SIG-M5 (cell line): ENCODE measurements at regions not wholly inside any gene's neighbourhood (a gene's known extent, or its start where the extent isn't known, plus 50 kb on each side); places are given as distances from the start of the nearest gene placed in this dataset.
"Not testable (repeated sequence)": the region's sequence is repeated elsewhere in the genome, so short reads cannot be mapped to it uniquely, and the experiment has no call there.

Experiments used
- DNase-seq: peaks from one replicate; lab custom pipeline; 2025; lab: John Stamatoyannopoulos, UW

DNA sequence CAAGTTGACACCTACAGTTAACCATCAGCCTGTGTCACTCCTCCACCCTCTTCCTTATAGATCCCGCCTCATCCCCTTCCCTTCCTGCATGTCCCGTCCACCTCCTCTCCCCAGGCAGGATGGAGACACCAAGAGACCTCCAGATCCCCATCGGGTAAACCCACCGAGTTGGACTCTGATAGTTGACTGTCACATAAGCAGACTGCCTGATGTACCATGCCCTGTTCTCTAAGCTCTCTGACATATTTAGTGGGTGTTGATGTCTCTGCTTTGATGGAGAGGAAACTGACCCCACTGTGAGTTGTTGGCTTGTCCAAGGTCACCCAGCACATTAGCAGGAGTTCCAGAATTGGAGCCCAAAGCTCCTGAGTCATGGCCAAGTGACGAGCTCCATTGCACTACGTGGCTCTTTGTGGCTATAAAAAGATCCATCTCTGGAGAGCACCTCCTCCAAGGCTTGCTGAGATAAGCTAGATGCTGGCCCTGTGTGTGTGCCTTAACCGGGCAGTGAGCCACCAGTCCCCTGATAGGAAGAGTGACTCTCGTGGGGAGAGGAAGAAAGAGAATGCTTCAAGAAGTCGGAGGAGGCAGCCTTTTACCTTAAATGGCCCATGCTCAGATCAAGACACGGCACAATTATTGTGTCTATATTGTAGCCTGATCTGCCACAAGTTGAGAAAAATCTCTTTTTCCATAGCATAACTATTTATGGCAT, 236.0 kb upstream of the ECI2 start:
- DNase-seq = no peak

DNA sequence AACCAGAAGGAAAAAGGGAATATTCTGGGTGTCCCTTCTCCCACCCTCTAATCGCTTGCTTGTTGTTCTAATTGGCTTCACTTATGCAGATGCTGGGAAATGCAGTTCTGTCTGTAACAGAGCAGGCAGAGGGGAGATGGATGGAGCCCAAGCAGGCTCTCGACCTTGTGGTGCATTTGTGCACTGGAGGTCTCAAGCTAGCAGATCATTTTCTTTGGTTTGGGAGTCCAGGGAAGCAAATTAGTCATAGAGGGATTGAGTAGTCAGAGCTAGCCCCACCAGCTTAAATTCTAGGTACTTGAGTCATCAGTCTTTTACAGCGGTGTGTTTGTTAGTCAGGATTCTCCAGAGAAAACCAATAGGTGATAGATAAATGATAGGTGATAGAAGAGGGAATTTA, 234.7 kb upstream of the ECI2 start:
- DNase-seq = no peak

DNA sequence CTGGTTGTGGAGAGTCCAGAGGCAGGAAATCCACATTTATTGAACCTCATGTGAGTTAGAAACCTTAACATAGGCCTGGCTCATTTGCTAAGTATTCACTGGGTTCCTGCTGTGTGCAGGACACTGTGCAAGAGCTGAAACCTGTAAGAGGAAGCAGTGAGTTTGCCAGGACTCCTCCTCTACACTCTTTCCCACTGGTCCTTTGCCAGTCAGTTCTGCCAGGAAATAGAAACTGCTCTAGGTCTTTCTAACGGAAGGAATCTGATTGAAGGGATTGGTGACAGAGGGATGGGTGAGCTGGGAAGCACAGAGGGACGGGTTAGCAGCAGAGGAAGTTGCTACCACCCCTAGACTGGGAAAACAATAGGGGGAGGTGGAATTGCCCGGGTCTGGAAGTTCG, 234.2 kb upstream of the ECI2 start:
- DNase-seq = no peak

DNA sequence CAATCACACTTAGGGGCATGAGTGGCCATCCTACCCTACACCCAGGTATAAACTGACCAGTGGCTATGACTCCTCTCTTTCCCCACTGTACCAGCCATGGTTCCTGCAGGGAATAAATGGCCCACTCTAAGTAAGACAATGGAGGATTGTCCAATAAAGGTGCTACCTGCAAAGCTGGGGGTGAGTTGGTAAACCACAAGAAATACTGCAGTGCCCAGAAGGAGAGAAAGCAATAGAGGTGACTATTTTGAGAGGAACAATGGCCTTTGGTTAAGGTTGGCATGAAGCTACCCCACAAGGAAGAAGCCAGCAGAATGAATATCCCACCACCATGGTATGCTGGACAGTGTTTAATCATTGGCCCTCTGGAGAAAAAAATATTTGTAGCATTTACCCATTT, 233.3 kb upstream of the ECI2 start:
- no peak for DNase-seq

DNA sequence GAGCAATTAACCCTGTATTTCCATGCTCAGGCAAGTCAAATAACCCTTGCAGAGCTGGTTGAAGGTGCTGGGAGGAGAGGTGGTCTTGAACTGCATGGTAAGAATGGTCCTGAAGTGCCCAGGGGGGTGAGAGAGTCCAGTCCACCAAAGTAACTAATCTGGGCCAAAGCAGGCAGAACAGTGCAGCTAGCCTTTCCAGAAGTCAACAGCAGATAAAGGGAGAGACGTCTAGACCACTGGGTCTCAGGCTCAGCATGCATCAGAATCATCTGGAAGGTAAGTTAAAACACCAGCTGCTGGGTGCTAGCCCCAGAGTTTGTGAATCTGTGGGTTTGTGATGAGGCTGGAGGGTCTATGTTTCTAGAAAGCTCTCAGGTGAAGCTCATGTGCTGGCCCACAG, 232.3 kb upstream of the ECI2 start:
- DNase-seq = no peak

DNA sequence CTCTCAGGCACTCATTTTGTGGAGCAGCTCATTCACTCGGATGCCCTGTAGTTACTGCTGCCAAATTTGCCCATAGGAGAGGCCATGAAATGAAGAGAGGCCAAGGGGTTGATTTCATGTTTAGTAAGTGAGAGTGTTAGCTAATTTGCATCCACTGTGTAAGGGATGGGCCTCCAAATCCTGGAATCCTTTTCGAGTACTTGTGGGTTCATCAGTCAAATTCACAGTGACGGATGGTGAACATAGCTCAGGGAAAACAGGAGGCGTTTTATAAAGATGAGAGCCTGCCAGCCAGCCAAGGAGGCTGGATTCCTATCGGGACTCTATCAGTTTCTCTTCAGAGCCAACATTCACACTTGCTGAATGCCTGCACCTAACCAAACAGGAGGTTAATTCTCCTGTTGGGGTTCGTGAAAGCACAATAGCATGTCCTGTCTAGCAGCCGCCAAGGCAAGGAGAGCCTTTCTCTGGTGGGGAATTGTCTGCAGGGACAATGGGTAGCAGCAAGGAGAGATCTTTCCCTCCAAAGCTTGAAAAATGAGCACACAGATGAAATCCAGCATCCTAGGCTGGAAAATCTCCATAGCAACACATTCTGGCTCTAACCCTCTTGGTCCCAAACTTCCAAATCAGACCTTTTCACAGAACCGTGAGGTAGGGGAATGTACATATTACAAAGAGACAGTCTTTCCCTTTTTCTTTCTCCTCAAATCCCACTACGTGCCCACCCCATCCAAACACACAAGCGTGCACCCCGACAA, 231.4 kb upstream of the ECI2 start:
- no peak for DNase-seq

DNA sequence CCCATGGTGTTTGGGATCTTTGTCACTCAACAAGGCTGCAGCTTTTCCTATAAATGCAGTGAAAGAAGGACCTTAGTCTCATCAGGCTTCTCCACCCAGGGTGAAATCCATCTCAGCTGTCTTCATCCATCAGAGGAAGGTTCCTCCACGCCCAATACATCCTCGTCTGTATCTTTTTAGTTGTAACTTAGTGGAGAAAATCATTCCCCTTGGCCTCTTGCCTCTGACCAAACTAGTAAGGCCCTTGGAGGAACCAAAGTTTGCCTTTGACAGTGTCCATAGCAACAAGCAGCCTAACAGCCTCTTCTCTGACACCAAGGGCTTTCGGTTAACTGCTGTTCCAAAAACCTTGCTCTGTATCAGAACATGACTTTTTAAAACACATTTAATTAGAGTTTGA, 230.3 kb upstream of the ECI2 start:
- DNase-seq = no peak

DNA sequence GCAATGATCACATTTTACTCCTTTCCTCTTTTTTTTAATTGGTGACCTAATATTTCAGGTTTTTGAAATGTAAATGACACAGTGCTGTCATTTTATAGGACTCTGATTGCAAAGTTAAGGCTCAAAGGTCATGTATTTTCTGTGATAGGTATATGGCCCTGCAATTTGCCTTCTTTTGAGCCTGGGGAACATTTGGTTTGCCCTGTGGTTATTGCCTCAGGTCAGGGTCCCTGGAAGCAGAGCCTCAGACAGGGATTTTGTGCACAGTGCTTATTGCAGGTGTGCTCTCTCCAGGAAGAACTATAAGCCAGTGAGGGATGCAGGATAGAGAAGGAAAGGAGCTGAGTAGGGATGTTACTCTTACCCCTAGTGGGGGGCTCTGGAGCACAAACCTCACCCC, 229.3 kb upstream of the ECI2 start:
- no peak for DNase-seq

DNA sequence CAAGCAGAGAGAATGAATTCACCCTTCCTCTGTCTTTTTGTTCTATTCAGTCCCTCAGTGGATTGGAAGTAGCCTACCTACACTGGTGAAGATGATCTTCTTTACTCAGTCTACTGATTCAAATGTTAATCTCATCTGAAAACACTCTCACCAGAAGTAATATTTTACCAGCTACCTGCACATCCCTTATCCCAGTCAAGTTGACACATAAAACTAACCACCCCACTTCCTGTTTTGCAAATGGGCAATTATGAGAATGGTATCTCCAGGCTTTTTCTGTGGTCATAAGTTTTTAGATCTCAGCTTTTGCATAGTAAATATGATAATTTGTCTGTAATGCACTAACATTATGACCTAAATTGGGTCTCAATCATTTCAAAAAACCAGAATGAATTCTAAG, 228.8 kb upstream of the ECI2 start:
- no peak for DNase-seq

DNA sequence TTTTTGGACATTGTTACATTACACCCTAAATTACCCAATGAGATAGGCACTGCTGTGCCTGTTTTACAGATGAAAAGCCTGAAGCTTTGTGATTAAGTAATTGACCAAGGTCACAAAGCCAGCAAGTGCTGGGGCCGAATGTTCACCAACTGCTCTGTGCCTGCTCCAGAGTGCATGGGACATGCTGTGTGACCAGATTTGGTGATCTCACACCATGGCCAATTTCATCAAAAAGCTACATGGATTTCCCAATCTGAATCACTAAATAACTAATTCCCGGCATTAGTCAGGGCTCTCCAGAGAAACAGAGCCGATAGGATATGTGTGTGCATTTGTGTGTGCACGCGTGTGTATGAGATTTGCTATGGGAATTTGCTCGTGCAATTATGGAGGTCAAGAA, 228.3 kb upstream of the ECI2 start:
- DNase-seq = no peak

DNA sequence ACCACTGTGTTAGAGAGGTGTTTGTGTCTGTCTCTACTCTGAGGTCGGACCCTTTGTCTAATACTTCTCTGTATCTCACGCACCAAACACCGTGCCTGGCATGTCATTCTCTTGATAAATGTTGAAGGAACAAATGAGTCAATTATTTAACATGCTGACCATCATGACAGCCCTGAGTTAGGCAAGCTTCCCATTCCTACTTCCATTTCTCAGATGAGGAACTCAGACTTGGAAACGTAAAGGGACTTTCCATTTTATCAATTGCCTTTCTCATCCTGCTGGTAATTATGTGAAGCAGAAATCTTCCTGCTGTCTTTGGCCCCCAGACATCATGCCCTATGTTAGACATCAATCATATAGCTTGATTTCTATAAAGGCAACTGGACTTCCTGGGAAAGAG, 227.0 kb upstream of the ECI2 start:
- DNase-seq = no peak

DNA sequence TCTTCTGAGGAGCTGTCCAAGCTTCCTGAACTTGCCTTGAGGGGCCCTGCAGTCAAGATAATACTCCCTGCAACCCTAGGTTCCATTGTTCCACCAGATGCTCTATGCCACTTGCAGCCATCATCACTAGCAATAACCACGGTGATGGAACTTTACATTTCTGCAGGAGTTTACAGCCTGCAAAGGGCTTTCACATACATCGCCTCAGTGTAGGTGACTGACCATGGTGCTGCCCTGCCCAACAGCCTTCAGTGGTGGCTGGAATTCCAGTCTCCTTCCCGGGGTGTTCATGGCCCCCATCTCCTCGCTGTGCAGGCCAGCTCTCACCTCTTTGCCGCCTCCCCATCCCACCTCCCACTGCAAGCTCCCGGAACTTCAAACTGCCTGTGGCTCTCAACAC, 225.5 kb upstream of the ECI2 start:
- no peak for DNase-seq

DNA sequence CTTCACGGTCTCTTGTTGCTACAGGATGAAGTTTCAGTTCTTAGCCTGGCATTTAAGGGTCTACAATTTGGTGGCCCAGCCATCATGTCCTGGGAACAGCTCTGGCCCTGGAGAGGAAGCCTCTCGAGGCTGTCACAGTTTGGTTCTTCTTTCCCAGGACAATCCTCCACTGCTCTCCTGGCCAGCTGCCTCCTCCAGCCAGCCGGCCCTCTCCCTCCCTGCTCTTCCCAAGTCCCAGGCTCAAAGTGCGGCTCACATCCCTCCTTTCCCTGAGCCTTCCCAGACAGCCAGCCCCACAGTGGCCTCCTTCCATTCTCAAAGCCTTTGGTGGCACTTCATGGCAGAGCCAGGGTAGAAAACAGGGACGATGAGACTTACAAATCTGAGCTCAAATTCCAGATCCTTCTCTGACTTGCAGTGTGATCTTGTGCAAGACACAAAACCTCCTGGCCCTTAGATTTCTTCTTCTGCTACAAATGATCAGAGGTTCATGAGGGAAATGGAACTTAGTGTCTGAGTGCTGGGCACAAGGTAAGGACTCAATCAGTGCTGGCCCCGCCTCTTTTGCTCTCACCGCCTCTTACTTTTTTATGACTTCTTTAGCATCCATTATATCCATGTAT, 223.8 kb upstream of the ECI2 start:
- no peak for DNase-seq

DNA sequence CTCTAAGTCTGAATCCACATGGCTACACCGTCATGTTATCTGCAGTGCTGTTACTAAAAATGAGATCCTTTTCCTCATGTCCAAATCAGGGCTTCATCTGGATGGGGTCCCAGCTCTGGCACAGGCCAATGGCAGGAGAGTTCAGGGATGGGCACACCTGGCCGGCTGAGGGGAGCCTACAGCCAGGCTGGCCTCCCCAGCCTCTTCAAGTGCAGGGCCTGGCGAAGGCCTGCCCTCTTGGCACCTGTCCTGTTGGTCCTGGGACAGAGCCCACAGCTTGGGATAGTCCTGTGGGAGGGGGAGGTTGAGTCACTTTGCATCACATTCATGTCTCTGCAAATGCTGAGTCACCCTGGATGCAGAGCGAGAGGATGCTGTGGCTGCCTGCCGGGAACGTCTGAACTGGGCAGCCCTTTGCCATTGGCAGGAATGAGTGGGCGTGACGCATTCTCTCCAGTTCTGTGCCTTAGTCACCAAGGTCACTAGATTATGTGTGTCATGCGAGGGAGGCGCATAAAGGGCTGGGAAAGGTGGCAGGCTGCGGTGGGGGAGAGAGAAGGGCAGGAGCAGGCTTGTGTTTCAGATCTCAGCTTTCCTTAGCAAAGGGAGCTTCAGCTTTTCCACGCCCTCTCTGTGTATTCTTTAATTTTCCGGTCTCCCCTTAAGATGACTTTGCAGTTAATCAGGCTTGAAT, 223.2 kb upstream of the ECI2 start:
- no peak for DNase-seq

DNA sequence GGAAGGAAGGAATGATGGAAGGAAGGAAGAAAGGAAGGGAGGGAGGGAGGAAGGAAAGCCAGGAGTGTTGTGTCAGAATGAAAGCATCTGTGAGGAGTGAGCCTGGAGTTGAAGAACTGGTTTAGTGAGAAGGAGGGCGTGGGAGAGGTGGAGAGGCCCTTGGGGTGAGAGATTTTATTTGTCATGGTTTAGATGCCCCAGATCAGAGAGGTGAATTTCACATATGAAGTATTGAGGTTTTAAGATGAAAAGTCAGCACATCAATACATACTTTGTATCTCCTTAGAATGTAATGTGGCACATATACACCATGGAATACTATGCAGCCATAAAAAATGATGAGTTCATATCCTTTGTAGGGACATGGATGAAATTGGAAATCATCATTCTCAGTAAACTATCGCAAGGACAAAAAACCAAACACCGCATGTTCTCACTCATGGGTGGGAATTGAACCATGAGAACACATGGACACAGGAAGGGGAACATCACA, 222.3 kb upstream of the ECI2 start:
- DNase-seq = not testable (repeated sequence)

DNA sequence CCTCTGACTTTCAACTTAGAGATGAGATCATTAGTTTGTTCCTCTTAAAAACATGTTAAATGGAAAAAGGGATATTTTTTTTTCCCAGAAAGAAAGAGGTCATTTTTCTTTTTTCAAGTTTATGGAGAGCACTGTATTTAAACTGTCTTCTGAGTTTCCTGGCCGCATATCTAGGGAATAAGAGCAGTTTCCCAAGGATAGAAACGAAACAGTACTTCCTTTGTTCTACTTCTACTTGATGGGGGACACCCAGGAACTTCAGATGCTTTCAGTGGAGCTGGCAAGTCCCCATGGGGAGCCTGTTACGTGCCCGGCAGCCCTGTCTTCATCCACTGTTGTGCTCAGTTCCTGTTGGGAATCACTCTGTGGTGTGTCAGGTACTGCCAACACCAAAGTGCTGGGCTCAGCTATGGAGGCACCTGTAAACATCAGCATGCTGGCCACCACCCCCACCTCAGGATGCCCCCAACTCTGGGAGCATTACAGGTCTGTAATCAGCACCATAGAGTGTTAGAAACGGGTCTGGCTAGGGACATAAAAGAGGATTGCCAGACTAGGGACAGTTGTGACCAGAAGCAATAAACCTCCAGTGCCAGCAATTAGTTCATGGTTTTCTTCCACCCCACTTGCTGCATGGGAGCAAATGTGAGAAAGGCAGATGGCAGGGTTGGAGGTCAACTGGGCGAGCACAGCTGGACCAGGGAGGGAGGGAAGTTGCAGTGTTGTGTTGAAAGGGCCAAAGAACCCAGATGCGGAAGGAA, 221.7 kb upstream of the ECI2 start:
- no peak for DNase-seq

DNA sequence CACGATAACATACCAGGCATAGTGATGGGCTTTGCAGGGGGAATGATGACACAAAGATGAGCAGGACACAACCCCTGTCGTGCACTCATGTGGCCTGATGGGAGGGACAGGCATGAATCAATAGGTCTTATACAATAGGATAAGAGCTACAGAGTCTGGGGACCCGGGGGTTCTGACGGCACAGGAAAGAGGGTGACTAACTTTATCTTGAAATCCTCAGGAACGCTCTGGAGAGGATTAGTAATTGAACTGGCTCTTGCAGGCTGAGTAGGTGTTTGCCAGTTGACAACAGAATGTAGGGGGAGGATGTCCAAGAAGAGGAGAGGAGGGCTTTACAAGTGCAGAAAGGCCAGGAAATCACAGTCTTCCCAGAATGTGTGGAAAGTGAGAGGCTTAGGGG, 219.9 kb upstream of the ECI2 start:
- DNase-seq = no peak

DNA sequence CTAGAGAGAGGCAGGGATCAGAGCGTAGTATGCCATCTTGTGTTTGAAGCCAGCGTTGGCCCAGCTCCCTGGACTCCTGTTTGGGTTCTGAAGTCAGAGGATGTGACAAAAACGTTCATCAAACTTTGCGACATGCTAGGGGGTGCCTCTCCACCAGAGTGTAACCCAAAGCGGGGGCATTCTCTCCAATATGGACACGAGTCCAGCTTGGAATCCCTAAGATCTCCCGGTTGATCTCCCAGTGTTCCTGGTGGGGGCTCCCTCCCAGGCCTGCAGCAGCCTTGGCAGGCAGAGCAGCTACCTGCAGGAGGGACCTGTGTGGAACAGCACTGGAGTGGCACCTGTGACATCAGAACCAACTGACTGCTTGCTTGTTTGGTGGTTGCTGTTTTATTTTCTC, 218.8 kb upstream of the ECI2 start:
- DNase-seq = no peak

DNA sequence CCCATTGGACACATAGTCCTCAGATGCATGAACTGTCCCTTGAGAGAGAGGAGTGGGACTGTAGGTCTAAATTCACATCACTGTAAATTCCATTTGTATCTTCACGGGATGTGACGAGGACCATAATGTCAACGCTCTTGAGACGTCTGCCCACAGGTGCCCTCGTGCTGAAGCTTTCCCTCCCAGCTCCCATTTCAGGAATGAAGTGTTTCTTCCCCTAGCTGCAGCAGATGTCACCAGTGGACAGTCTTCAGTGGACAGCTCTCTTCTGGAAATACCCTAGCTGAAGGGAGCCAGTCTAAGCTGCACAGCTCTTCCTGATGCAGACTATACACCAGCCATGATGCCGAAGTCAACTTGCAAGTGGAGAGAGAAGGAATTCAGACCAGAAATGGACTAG, 217.4 kb upstream of the ECI2 start:
- DNase-seq = no peak

DNA sequence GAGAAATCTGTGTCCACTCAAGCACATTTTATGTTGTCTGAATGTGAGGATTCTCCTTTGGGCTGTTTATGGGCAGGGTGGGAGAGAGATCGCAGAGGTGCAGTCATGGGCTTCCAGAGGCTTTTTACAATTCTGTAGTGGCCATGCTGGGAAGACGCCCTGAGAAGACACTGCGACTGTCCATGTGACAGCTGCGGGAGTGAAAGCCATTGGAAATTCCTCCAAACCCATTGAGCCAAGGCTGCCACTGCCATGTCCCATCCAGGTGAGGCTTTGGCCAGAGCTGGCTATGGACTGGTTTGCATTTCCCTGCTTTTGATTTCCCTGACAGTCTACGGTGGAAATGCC, 216.9 kb upstream of the ECI2 start:
- no peak for DNase-seq

DNA sequence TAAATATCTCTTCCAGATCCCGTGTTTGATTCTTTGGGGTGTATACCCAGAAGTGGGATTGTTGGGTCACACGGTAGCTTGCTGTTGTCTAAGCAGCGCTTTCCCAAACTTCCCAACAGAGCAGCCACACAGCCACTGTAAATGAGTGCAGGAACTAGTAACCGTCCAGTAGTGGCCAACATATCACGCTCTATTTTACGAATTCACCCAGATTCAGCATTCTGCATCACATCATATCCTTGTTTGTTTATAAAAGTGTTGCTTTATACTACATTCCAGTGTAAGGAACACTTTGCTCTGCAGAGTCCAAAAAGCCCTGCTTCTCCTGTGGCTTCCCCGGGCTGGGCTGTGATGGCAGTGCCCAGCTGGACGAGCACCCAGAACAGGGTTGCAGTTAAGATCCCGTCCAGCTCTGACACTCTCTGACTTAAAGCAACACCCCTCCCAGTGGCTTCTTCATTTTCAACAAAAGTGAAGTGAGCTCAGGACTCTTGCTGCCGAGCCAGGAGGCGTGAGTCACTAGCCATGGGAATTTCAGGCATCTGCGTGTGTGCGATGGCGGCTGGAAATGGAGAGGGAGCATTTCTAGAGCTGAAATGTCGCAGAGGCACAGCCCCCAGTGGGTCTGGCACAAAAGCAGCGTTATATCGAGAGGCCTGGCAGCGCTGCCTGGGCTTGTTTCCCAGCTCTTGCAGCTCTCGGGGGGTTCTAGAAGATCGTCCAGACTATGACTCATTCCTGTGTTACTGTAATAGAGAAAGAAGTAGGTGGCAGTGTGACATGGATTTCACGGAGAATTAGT, 216.3 kb upstream of the ECI2 start:
- no peak for DNase-seq
